K562 (cell line): ENCODE measurements at regions not wholly inside any gene's neighbourhood (a gene's known extent, or its start where the extent isn't known, plus 50 kb on each side); places are given as distances from the start of the nearest gene placed in this dataset.

Experiments
- ARID2 ChIP-seq: fragments of 450-650 bp; IDR thresholded peaks from 2 replicates; pipeline ENCODE4 v1.6.1; 2017; ENCODE audit warnings: antibody characterized with exemption, mild to moderate bottlenecking
- BCL6 ChIP-seq: fragments of 250-450 bp; sonication (Bioruptor Pico); IDR thresholded peaks from 2 replicates; pipeline ENCODE4 v1.4.0; 2020
- EZH2 ChIP-seq: IDR thresholded peaks from 2 replicates; pipeline ENCODE4 v1.6.1; 2012; ENCODE audit warnings: low read depth, mild to moderate bottlenecking, inconsistent platforms, low read length, borderline replicate concordance
- FOXK1 ChIP-seq: sonication (generic); formaldehyde crosslinking; IDR thresholded peaks from 2 replicates; pipeline ENCODE4 v1.8.0; 2022; ENCODE audit warnings: missing genetic modification reagents, mild to moderate bottlenecking, borderline replicate concordance
- HDAC6 ChIP-seq: IDR thresholded peaks from 2 replicates; pipeline ENCODE4 v1.6.1; 2012; ENCODE audit warnings: low read depth, mild to moderate bottlenecking, control low read depth, inconsistent platforms, low read length, moderate library complexity
- PCBP1 ChIP-seq: fragments of 200-400 bp; formaldehyde crosslinking; IDR thresholded peaks from 2 replicates; pipeline ENCODE4 v1.6.1; 2018; ENCODE audit warnings: mild to moderate bottlenecking, low read depth, low read length; ENCODE audit not compliant: poor library complexity, severe bottlenecking
- SIRT6 ChIP-seq: IDR thresholded peaks from one replicate; pipeline ENCODE4 v1.6.1; 2012; ENCODE audit warnings: low read depth, mild to moderate bottlenecking, control low read depth, inconsistent platforms, low read length, moderate library complexity
- TAF1 ChIP-seq: IDR thresholded peaks from 2 replicates; pipeline ENCODE4 v1.6.1; 2011; ENCODE audit warnings: mild to moderate bottlenecking, low read length, moderate library complexity; ENCODE audit not compliant: insufficient read depth, control insufficient read depth, severe bottlenecking; ENCODE audit errors: extremely low read depth
- TRIM28 ChIP-seq: fragments of 450-650 bp; IDR thresholded peaks from 2 replicates; pipeline ENCODE4 v1.6.1; 2017
- ZBTB17 ChIP-seq: fragments of 450-650 bp; formaldehyde crosslinking; IDR thresholded peaks from 2 replicates; pipeline ENCODE4 v1.4.0; 2020; ENCODE audit warnings: mild to moderate bottlenecking
- ZMIZ1 ChIP-seq, 2 experiments: fragments of 150-350 bp in 1 of 2; IDR thresholded peaks; 2 replicates each; pipeline ENCODE4 v1.6.1; 2012 to 2016; ENCODE audit warnings: low read depth in 2 of 2, low read length in 2 of 2, mild to moderate bottlenecking in 1 of 2, moderate library complexity in 1 of 2
- ZNF124 ChIP-seq: sonication (generic); formaldehyde crosslinking; IDR thresholded peaks from 2 replicates; pipeline ENCODE4 v1.8.1; 2022; ENCODE audit warnings: missing genetic modification reagents
- ZNF311 ChIP-seq: fragments of 250-450 bp; sonication (Bioruptor Pico); IDR thresholded peaks from 2 replicates; pipeline ENCODE4 v1.4.0; 2020; ENCODE audit warnings: mild to moderate bottlenecking, moderate library complexity
- ZNF778 ChIP-seq: fragments of 450-650 bp; formaldehyde crosslinking; IDR thresholded peaks from 2 replicates; pipeline ENCODE4 v1.4.0; 2020; ENCODE audit warnings: mild to moderate bottlenecking, moderate library complexity
- TF ChIP-seq, protein P1 (sequence below), 2 experiments: fragments of 450-650 bp in 1 of 2; sonication (generic) in 1 of 2; formaldehyde crosslinking in 1 of 2; IDR thresholded peaks; 2 replicates each; pipeline versions ENCODE4 v1.7.1 to v1.9.0; 2016 to 2022; ENCODE audit warnings: inconsistent platforms in 1 of 2, mild to moderate bottlenecking in 1 of 2, missing genetic modification reagents in 1 of 2

DNA sequence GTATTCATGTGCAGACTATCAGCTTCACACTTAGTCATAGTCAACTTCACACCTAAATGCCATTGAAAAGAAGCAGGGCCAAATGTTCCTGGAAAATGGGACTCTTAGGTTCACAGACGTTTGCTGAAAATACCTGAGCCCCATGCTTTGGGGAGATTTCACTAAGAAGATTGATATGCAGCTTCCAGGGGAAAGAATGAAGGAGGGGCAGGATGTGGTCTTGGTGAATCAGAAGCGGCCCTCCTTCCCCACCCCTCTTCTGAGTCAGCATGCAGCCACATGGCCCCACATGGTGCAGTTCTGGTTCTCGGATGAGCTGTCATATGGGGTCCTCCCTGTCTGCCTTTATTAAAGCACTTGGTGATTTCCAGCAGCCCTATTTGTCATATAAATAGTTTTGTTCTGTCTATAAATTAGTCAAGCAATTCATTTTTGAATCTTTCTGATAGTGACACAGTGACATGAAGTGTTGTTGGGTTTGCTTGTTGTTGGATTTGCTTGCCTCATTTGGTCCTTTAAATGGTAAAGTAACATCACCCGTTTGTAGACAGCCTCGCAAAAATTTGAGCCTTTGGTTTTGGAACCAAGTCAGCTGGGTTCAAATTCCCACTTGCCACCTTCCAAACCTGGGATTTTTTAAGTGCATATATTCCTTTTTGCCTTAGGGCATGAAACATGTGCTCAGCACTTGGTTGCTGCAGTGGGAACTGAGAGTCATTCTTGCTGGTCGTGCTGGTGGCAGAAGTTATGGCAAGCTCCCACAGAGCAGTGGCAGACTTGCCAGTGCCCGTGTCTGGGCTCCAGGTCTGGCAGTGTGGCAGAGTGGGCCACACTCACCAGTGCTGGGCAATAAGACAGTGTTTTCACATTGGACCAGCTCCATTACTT, 68.1 kb upstream of the CDK6 start (continued):
- no peak for TF ChIP-seq ZNF311
- TF ChIP-seq PCBP1 = no peak
- peak; percentile 28 for TF ChIP-seq TAF1
- TF ChIP-seq TRIM28 = 0 out of 2 replicates have a peak, but pooled peaks have one; percentile 49
- TF ChIP-seq EZH2 = no peak
- TF ChIP-seq FOXK1 (CRISPR knock-in tag) = no peak
- no peak for TF ChIP-seq ZNF124
- TF ChIP-seq, protein P1, sequence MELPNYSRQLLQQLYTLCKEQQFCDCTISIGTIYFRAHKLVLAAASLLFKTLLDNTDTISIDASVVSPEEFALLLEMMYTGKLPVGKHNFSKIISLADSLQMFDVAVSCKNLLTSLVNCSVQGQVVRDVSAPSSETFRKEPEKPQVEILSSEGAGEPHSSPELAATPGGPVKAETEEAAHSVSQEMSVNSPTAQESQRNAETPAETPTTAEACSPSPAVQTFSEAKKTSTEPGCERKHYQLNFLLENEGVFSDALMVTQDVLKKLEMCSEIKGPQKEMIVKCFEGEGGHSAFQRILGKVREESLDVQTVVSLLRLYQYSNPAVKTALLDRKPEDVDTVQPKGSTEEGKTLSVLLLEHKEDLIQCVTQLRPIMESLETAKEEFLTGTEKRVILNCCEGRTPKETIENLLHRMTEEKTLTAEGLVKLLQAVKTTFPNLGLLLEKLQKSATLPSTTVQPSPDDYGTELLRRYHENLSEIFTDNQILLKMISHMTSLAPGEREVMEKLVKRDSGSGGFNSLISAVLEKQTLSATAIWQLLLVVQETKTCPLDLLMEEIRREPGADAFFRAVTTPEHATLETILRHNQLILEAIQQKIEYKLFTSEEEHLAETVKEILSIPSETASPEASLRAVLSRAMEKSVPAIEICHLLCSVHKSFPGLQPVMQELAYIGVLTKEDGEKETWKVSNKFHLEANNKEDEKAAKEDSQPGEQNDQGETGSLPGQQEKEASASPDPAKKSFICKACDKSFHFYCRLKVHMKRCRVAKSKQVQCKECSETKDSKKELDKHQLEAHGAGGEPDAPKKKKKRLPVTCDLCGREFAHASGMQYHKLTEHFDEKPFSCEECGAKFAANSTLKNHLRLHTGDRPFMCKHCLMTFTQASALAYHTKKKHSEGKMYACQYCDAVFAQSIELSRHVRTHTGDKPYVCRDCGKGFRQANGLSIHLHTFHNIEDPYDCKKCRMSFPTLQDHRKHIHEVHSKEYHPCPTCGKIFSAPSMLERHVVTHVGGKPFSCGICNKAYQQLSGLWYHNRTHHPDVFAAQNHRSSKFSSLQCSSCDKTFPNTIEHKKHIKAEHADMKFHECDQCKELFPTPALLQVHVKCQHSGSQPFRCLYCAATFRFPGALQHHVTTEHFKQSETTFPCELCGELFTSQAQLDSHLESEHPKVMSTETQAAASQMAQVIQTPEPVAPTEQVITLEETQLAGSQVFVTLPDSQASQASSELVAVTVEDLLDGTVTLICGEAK (IDR thresholded peaks at IDR 0.05) = no peak
- TF ChIP-seq, protein P1 (CRISPR knock-in tag; IDR thresholded peaks at IDR 0.05) = peak; percentile 47; the same call in 1 of the 2 replicates
- TF ChIP-seq BCL6 (CRISPR knock-in tag) = no peak
- 0 out of 4 replicates have a peak, but pooled peaks of 1 of the 2 experiments have one; percentile 16 for TF ChIP-seq ZMIZ1 (IDR thresholded peaks at IDR 0.05; ENCODE audit: low read depth in 2 of 2, low read length in 2 of 2)
- TF ChIP-seq ARID2 = no peak
- no peak for TF ChIP-seq HDAC6
- no peak for TF ChIP-seq ZNF778 (CRISPR knock-in tag)
- no peak for TF ChIP-seq SIRT6
- no peak for TF ChIP-seq ZBTB17 (CRISPR knock-in tag)
